ENCODE measurements at regions not wholly inside any gene's neighbourhood (a gene's known extent, or its start where the extent isn't known, plus 50 kb on each side); places are given as distances from the start of the nearest gene placed in this dataset.

DNA sequence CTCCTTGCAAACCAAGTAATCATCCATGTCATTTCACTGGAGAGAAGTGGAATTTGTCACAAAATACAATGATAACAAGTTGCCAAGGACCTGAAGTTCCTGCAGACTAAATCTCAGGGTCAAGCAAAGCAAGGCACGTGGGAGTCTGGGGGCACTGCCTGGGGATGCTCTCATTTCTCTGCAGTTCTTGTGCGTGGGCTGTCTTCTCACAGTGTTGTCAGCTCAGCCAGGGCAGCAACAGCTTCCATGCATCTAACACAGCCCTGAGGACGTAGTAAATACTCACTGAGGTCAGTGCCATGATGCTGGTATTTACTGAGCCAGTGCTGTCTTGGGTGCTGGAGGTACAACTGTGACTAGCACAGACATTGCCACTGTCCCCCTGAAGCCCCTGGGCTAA, 62.9 kb upstream of the CMKLR1 start:
- TF ChIP-seq, protein P1, sequence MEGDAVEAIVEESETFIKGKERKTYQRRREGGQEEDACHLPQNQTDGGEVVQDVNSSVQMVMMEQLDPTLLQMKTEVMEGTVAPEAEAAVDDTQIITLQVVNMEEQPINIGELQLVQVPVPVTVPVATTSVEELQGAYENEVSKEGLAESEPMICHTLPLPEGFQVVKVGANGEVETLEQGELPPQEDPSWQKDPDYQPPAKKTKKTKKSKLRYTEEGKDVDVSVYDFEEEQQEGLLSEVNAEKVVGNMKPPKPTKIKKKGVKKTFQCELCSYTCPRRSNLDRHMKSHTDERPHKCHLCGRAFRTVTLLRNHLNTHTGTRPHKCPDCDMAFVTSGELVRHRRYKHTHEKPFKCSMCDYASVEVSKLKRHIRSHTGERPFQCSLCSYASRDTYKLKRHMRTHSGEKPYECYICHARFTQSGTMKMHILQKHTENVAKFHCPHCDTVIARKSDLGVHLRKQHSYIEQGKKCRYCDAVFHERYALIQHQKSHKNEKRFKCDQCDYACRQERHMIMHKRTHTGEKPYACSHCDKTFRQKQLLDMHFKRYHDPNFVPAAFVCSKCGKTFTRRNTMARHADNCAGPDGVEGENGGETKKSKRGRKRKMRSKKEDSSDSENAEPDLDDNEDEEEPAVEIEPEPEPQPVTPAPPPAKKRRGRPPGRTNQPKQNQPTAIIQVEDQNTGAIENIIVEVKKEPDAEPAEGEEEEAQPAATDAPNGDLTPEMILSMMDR (IDR thresholded peaks at IDR 0.05; ENCODE audit: insufficient read depth, low read length, poor library complexity, severe bottlenecking) = no peak
- no peaks in the 10 kb centered on the region for H3K36me3 ChIP-seq (ENCODE audit: control insufficient read depth, insufficient read depth, low read length)
- H3K27me3 ChIP-seq (ENCODE audit: control insufficient read depth, insufficient read depth, low read length) = no peaks in the 10 kb centered on the region
- DNase-seq (ENCODE audit: low read depth) = no peak
- H3K4me3 ChIP-seq (ENCODE audit: low read depth, low read length) = no peak overlapping the region

DNA sequence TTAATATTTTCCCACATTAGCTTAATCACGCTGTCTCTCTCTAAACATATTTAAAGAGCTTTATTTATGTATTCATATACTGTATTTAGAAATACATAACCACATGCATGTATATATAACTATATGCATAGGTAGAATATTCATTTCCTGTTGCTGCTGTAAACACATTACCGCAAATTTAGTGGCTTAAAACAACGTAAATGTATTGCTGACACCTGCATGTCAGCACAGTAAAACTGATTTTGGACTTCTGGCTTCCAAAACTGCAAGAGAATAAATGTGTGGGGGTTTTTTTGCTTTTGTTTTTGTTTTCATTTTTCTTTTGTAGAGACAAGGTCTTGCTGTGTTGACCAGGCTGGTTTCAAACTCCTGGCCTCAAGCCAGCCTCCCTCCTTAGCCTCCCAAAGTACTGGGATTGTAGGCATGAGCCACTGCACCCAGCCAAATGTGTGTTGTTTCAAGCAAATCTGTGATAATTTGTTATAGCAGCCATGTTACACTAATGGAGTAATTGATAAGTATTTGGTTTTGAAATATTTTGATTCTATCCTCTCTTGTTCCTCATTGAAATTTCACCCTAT, 61.9 kb upstream of the CMKLR1 start:
- TF ChIP-seq, protein P1 (IDR thresholded peaks at IDR 0.05; ENCODE audit: insufficient read depth, low read length, poor library complexity, severe bottlenecking) = no peak
- no peak for DNase-seq (ENCODE audit: low read depth)
- H3K4me3 ChIP-seq (ENCODE audit: low read depth, low read length) = no peak overlapping the region
- H3K36me3 ChIP-seq (ENCODE audit: control insufficient read depth, insufficient read depth, low read length) = no peaks in the 10 kb centered on the region
- H3K27me3 ChIP-seq (ENCODE audit: control insufficient read depth, insufficient read depth, low read length) = no peaks in the 10 kb centered on the region

DNA sequence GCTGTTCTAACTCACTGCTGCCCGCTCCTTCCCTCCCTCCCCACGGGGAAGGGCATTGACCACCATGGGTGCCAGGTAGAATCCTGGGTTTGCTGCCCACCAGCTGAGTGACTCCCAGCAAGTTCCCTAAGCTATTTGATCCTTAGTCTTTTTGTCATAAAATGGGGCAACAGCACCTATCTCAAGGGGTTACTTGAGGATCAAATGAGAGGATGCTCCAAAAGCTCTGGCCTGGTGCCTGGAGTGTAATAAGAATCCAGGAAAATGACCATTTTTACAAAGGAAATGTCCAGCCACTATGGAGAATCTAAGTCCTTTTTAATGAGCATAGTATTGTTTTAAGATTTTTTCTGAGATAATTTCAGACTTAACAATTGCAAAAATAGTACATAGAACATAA, 61.4 kb upstream of the CMKLR1 start:
- TF ChIP-seq, protein P1 (IDR thresholded peaks at IDR 0.05; ENCODE audit: insufficient read depth, low read length, poor library complexity, severe bottlenecking) = no peak
- Histone ChIP-seq H3K27me3 (ENCODE audit: control insufficient read depth, insufficient read depth, low read length) (no peaks in the 10 kb centered on the region), H3K4me3 (ENCODE audit: low read depth, low read length) (no peak overlapping the region), H3K36me3 (ENCODE audit: control insufficient read depth, insufficient read depth, low read length) (no peaks in the 10 kb centered on the region)
- no peak for DNase-seq (ENCODE audit: low read depth)

DNA sequence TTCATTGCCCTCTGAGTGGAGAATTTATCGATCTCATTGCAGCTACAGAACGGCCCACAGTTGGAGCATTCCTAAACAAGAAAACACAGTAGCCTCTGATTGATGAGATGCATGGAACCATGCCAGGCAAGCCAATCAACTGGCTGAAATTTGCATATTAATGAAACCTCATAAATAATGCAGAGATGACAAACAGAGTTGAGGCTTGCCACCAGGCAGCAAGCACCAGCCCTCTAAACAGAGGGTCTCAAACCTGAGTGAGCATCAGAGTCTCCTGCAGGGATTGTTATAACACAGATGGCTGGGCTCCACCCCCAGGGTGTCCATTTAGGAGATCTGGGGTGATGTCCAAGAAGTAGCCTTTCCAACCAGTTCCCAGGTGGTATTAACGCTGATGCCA, 60.9 kb upstream of the CMKLR1 start:
- no peak overlapping the region for H3K4me3 ChIP-seq (ENCODE audit: low read depth, low read length)
- H3K36me3 ChIP-seq (ENCODE audit: control insufficient read depth, insufficient read depth, low read length) = no peaks in the 10 kb centered on the region
- no peaks in the 10 kb centered on the region for H3K27me3 ChIP-seq (ENCODE audit: control insufficient read depth, insufficient read depth, low read length)
- TF ChIP-seq, protein P1 (IDR thresholded peaks at IDR 0.05; ENCODE audit: insufficient read depth, low read length, poor library complexity, severe bottlenecking) = no peak
- DNase-seq (ENCODE audit: low read depth) = no peak

DNA sequence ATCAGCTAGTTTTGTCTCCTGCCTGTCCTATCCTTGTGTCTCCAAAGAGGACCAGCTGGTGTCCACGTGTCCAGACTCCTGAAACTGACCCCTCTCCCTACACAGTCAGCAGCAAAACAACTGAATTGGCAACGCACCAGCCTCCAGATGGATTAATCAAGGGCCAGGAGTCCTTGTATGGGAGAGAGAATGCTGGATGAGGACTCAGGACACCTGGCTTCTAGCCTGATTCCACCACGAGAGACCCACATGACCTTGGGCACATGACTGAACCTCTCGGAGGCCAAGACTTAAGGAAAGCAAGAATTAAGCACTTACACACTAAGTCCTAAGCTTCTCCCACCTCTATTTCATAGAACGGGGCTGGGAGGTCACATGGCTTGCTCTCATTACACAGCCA, 60.4 kb upstream of the CMKLR1 start:
- DNase-seq (ENCODE audit: low read depth) = no peak
- Histone ChIP-seq H3K4me3 (ENCODE audit: low read depth, low read length) (no peak overlapping the region), H3K36me3 (ENCODE audit: control insufficient read depth, insufficient read depth, low read length) (no peaks in the 10 kb centered on the region), H3K27me3 (ENCODE audit: control insufficient read depth, insufficient read depth, low read length) (no peaks in the 10 kb centered on the region)
- TF ChIP-seq, protein P1 (IDR thresholded peaks at IDR 0.05; ENCODE audit: insufficient read depth, low read length, poor library complexity, severe bottlenecking) = no peak

DNA sequence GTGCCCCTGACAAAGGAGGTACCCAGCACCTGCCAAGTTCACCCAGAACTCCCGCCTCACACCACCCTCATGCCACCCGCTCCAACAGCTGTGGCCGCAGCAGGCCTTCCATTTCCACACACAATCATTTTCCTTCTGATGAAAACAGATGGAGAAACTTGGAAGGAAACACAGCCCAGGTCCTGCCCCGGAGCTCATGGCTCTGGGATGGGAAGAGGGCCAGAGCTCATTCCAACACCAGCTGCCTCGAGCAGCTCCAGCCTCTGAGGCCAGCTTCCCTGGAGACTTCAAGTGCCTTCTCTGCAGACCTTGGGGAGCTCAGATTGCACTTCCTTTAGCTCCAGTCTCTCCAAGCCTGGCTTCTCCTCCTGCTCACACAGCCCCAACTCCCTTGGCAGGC, 55.1 kb upstream of the CMKLR1 start:
- Histone ChIP-seq H3K27me3 (ENCODE audit: control insufficient read depth, insufficient read depth, low read length) (no peaks in the 10 kb centered on the region), H3K4me3 (ENCODE audit: low read depth, low read length) (no peak overlapping the region), H3K36me3 (ENCODE audit: control insufficient read depth, insufficient read depth, low read length) (no peaks in the 10 kb centered on the region)
- TF ChIP-seq, protein P1 (IDR thresholded peaks at IDR 0.05; ENCODE audit: insufficient read depth, low read length, poor library complexity, severe bottlenecking) = no peak
- DNase-seq (ENCODE audit: low read depth) = no peak
